HG02870 (cell line): ENCODE measurements at regions not wholly inside any gene's neighbourhood (a gene's known extent, or its start where the extent isn't known, plus 50 kb on each side); places are given as distances from the start of the nearest gene placed in this dataset.
"Not testable (repeated sequence)": the region's sequence is repeated elsewhere in the genome, so short reads cannot be mapped to it uniquely, and the experiment has no call there.

Experiments
- ATAC-seq: cut with Tn5 transposase; IDR thresholded peaks from one replicate; pipeline ENCODE4 v1.9.1; 2021; ENCODE audit warnings: mild to moderate bottlenecking, moderate library complexity; ENCODE audit not compliant: unreplicated experiment

DNA sequence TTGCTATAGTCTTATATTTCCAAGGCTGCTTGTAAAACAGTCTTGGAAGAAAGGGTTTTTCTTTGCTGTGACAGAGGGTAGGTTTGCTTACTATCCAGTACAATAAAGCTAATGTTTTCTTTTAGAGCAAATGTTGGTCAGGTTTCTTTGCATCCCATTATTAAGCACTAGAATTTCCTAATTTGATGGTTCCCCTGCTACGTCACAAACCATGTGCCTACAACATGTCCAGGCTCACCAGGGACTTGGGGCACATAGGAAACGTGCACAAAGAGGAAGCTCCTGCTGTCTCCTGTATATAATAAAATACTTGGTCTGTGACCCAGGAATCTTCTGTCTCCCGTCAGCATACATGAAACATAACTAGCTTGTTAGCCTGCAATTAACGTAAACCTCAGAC, 486.3 kb upstream of the LRFN5 start:
- ATAC-seq: no peak

DNA sequence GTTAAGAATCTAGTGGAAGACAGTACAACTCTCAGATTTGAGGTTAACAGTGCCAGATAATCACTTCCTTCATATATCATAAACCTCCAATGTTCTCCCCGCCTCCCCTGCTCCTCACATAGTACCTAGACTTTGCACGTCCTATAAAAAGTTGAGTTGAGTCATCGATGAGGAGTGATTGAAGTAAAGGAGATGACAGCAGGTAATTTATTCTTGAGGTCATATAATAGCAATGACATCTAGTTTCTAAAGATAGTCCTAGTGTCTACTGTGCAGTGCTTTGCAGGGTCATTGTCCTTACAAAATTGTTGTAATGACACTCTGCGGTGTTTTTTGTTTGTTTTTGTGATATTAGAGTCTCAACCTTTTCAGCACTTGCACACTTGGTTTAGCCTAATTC, 510.5 kb upstream of the LRFN5 start:
- no peak for ATAC-seq

DNA sequence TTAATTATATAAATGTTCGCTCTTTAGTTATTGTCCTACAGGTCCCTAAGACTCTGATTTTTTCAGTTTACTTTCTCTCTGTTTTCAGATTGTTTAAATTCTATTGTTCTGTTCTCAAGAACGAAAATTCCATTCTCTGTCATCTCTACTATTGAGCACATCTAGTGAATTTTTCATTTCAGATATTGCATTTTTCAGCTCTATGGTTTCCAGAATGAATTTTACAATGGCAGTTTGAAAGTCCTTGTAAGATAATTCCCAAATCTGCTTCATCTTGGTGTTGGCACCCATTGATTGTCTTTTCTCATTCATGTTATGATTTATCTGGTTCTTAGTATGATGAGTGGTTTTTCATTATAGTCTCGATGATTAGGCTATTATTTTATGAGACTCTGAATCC, 519.6 kb upstream of the LRFN5 start:
- ATAC-seq: no peak

DNA sequence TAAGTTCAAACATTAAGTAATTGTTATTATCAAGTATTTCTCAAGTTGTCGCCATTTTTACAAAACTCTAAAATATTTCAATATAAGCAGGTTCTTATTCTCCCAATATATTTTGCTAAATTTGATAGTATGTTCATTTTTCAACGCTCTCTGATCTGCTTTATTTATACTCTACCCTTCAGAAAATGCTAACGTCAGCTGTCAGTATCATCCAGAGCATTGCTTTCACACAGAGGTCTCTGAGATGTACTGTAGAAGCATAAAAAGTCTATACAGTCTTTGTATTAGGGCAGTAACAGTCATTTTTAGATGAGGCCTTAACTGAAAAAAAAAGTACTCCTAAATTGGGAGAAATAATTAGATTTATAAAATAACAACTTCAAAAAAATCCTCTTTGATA, 533.1 kb upstream of the LRFN5 start:
- ATAC-seq: no peak

DNA sequence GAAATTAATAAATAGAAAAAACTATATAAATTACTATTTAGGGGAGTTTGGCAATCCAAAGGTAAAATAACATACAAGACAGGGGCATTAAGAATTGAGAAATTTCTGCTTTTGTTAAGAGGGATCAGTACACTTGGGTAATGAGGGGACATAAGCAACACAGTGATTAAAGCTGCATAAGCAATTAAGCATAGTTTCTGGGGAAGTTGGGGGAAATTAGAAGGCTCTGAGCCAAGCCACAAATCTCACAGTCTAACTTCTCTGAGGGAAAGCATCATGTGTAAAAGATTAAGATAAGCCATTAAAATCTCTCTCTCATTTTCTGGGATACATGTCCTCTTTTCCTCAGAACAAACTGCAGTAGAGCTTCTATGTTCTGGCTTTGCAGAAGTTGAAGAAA, 533.9 kb upstream of the LRFN5 start:
- no peak for ATAC-seq

DNA sequence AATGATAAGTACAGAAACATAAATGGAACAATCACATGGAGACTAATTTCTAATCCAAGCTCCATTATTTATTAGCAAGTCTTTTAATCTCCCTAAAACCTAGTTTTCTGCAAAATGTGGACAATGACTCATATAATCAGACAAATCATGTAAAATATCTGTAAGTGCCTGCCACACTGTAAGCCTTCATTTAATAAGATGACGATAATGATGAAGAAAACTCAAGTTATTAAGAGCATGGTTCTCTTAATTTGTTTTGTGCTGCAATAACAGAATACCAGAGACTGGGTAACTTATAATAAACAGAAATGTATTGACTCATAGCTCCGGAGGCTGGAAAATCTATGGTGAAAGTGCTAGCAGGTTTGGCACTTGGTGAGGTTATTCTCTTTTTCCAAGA, 535.3 kb upstream of the LRFN5 start:
- no peak for ATAC-seq

DNA sequence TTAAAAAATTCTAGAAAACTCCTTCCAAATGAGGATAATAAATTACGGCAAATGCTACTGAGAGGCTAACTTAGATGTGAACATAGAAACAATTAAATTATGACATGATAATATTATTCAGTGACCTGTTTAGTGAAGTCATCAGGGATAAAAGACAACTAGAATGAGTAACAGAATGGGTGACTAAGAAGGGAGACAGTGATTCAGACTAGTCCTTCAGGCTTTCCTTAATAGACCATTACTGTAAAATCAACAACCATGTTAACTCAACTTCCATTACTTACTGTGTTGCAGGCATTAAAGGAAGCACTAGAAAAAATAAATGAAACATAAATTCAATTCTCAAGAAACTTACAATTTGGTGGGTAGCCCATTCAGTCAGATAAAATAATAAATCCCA, 543.9 kb upstream of the LRFN5 start:
- ATAC-seq: no peak

DNA sequence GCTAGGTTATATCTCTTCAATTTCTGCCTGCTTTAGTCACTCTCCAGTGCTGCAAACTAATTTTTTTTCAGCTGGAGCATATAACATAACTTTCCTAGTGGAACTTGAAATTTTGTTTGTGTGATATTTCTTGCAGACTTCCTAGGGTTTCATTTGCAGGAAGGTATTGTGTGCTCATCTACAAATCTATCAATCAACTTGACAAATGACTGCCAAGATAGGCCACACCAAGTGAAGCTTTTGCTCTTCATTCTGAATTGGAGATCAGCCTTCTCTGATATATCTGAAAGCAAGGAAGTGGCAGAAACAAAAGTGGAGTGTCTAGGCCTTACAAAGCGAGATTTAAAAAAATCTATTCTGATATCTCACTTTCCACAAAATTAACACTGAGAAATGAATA, 551.1 kb upstream of the LRFN5 start:
- no peak for ATAC-seq

DNA sequence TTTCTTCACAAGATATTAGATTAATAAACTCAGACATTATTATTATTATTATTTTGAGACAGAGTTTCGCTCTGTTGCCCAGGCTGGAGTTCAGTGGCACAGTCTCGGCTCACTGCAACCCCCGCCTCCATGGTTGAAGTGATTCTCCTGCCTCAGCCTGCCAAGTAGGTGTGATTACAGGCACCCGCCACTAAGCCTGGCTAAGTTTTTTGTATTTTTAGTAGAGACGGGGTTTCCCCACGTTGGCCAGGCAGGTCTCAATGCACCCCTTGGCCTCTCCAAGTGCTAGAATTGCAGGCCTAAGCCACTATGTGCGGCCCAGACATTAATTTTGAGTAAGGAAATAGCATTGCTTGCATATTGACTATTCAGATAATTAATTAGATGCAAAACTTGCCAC, 554.9 kb upstream of the LRFN5 start:
- ATAC-seq: no peak

DNA sequence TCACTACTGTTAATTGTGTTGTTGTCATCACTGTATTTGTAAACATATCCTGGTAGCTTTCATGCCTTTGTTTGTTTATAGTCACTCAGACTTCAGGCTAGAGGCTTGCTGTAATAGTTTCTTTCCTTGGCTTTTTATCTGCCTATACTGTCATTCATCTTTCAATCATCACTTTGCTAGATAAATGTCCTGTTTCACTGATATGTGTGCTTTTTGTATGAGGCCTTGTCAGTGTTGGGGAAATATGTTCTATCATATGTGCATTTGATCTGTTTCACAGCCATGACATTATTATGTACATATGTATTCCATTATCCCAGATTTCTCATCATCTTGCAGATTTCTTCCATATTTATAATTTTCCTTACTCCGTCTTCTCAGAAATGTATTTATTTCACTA, 558.9 kb upstream of the LRFN5 start:
- no peak for ATAC-seq

DNA sequence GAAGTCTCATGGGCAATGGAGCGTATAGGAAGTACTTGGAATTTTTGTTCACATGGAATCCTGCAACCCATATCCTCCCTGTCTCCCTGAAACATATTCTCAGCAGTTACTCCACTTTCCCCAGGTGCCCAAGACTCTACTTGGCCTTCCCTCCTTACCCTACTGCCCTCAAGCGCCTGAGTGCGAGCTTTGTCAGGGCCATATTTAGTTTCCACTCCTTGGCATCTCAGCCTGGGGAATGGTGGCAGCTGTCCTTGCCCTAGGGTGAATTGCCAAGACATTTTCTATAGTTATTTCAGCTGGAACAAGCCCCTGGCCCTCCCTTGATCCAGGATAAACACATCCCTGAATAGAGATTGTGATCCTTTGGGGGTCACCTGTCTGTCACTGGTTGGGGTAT, 569.3 kb upstream of the LRFN5 start:
- no peak for ATAC-seq

DNA sequence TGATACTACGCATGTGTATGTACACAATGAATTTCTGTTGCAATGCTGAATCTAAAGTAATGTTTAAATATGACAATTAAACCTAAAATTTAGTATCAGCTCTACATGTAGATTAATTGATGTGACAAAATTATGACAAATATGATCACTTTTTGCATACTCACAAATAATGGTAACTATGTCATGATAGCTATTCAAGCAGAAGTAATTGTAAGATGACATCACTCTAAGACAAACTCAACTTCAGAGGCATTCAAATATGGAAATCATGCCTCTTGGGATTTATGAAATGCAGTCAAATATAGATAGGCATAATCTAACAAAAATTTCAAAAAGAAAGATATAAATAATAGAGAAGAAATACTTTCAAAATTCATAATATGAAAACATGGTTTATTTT, 571.7 kb upstream of the LRFN5 start:
- ATAC-seq: no peak

DNA sequence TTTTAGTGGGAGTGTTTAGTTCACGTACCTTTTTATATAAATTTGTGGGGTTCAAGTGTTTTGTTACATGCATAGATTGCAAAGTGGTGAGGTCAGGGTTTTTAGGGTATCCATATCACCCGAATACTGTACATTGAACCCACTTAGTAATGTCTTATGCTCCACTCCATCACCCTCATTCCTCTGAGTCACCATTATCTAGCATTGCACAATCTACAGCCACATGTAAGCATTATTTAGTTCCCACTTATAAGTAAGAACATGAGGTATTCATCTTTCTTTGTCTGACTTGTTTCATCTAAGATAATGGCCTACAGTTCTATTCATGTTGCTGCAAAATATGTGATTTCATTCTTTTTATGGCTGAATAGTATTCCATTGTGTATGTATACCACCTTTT, 583.7 kb upstream of the LRFN5 start:
- ATAC-seq: no peak

DNA sequence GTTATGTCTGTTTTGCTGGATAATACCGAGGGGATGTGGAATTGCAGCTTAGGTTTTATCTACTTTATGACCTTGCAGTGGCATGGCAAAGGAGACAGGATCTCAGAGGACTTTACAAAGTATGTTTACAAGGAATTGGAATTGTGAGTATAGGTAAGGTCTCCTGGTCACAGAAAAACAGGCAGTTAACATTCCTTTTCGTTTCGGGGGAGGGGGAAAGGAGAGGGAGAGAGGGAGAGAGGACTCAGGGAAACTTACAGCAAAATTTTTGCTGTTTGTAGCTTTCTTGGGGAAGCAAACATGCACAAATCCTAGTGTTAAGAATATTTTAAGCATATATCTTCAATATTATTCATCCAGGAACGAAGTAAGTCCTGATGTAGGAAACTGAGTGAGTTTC, 590.5 kb upstream of the LRFN5 start:
- no peak for ATAC-seq

DNA sequence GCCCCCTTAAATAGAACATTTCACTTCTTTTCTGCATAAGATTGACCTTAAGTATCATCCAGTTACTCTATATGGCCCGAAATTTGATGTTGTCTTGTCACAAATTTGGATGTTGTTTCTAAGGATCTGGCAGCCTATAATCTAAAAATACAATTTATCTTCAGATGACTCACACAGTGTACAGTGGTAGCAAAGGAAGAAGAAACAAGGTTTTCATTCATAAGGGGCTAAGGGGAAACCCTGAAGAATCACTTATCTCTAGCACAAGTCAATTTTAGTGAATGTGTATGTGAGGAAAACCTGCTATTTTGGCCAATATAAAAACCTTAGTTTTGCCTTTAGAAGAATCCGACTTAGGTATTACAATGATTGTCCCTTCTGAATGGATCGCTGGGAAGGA, 606.3 kb upstream of the LRFN5 start:
- ATAC-seq: no peak

DNA sequence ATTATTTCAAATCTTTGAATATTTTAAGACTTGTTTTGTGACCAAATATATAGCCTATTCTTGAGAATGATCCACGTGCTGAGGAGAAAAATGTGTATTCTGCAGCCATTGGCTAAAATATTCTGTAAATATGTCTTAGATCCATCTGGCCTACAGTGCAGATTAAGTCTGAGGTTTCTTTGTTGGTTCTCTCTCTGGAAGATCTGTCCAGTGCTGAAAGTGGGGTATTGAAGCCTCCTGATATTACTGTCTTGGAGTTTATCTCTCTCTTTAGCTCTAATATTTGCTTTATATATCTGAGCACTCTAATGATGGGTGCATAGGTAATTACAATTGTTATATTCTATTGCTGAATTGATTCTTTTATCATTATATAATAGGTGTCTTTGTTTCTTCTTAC, 617.4 kb upstream of the LRFN5 start:
- no peak for ATAC-seq

DNA sequence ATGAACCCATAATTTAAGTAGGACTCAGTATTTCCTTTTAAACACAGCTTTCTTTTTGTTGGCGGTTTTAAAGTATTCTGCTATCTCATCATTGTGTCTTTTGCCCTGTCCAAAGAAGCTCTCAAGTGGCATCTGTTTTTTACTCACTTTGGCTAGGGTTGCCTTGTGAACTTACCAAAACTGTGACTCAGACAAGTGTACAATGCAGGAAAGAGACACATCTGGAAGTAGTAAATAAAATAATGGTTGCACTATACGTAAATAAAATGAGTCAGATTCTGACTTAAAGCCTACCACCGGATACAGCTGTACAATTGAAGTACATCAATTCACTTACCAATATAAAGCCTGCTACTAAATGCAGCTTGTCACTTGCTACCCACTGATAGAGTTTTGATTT, 619.2 kb upstream of the LRFN5 start:
- ATAC-seq: no peak

DNA sequence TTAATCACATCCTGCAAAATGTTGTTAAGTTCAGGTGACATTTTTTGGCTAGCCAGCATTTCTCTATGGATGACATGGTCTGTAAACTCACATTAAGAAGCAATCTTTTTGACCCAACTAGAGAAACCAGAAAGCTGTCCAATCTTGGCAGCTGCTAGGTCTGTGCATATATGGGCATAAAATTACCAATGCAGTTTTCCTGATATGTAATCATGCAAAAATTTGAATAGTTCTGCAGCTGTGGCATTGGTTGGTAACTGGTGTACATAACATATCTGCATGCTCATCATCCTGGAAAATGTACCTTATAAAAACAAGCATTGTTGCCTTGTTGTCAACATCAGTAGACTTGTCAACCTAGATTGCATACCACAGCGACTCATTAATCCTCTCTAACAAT, 620.0 kb upstream of the LRFN5 start:
- no peak for ATAC-seq

DNA sequence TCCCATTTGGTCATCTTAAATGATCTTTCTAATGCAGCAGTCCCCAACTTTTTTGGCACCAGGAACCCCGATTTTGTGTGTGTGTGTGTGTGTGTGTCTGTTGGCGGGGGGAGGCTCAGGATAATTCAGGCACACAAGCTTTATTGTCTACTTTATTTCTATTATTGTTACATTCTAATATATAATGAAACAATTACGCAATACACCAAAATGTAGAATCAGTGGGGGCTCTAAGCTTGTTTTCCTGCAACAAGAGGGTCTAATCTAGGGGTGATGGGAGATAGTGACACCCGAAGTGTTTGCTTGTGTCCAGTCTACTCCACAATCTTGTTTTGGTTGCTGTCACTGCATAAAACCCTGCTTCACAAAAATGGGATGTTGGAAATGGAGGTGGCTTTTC, 621.1 kb upstream of the LRFN5 start:
- no peak for ATAC-seq

DNA sequence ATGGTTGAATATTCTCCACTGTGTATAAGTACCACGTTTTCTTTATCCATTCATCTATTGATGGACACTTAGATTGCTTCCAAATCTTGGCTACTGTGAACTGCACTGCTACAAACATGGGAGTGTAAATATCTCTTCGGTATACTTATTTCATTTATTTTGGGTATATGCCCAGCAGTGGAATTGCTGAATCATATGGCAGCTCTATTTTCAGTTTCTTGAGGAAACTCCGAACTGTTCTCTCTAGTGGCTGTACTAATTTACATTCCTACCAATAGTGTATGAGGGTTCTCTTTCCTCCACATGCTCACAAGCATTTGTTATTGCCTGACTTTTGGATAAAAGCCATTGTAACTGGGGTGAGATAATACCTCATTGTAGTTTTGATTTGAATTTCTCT, 623.1 kb upstream of the LRFN5 start:
- ATAC-seq: no peak

DNA sequence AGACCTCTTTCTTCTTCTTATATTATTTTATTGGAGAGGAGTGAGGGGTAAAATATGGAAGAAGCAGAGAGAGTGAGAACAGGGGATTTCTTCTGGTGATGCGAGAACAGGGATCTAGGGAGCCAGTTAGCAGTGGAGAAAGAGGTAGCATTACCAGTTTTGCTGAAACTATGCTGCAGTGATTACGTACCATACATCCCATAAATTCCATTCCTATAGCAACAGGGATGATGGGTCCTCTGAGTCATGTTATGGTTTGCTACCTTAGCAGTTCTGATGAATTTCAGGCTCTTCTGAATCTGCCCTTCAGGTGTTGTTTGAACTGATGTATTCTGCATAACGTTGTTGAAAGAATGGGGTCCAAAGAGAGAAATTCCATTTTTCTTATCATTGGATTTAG, 625.4 kb upstream of the LRFN5 start:
- ATAC-seq: no peak

DNA sequence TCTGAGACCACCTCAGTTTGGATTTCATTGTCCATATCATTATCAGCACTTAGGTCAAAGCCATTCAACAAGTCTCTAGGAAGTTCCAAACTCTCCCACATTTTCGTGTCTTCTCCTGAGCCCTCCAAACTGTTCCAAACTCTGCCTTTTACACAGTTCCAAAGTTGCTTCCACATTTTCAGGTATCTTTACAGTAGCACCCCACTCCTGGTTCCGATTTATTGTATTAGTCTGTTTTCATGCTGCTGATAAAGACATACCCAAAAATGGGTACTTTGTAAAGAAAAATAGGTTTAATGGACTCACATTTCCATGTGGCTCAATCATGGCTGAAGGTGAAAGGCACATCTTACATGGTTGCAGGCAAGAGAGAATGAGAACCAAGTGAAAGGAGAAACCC, 646.4 kb upstream of the LRFN5 start:
- not testable (repeated sequence) for ATAC-seq

DNA sequence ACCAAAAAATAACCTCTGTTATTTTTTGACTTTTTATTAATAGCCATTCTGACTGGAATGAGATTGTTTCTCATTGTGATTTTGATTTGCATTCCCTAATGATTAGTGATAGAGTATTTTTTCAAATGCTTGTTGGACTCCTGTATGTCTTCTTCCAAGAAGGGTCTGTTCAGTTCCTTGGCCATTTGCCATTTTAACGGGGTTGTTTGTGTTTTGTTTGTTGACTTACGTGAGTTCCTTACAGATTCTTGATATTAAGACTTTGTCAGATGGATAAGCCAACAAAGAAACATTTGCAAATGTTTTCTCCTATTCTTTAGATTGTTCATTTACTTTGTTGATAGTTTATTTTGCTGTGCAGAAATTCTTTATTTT, 651.6 kb upstream of the LRFN5 start:
- no peak for ATAC-seq

DNA sequence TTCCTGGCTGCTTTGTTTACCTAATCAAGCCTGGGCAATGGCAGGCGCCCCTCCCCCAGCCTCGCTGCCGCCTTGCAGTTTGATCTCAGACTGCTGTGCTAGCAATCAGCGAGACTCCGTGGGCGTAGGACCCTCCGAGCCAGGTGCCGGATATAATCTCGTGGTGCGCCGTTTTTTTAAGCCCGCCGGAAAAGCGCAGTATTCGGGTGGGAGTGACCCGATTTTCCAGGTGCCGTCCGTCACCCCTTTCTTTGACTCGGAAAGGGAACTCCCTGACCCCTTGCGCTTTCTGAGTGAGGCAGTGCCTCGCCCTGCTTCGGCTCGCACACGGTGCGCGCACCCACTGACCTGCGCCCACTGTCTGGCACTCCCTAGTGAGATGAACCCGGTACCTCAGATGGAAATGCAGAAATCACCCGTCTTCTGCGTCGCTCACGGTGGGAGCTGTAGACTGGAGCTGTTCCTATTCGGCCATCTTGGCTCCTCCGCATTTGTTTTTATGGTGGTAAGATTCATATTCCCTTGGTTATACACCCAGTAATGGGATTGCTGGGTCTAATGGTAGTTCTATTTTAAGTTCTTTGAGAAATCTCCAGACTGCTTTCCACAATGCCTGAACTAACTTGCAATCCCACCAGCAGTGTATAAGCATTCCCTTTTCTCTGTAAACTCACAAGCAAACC, 652.1 kb upstream of the LRFN5 start:
- not testable (repeated sequence) for ATAC-seq
